ENCODE measurements at regions not wholly inside any gene's neighbourhood (a gene's known extent, or its start where the extent isn't known, plus 50 kb on each side); places are given as distances from the start of the nearest gene placed in this dataset.

DNA sequence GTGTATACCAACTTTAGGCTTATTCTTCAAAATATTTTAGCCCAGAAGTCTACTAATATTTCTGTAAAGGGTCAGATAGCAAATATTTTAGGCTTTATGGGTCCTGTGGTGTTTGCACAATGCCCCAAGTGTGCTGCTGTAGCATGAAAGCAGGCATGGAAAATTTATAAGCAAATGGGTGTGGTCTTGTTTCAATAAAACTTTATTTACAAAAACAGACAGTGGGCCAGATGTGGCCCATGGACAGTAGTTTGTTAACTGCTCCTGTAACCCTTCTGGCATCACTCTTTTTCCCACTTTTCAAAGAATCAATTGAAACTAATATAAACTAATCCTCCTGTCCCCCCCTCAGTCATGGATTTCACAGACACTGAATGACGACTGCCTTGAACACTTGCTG, 410.7 kb downstream of the SHISA9 start:
- TF ChIP-seq, protein P1, sequence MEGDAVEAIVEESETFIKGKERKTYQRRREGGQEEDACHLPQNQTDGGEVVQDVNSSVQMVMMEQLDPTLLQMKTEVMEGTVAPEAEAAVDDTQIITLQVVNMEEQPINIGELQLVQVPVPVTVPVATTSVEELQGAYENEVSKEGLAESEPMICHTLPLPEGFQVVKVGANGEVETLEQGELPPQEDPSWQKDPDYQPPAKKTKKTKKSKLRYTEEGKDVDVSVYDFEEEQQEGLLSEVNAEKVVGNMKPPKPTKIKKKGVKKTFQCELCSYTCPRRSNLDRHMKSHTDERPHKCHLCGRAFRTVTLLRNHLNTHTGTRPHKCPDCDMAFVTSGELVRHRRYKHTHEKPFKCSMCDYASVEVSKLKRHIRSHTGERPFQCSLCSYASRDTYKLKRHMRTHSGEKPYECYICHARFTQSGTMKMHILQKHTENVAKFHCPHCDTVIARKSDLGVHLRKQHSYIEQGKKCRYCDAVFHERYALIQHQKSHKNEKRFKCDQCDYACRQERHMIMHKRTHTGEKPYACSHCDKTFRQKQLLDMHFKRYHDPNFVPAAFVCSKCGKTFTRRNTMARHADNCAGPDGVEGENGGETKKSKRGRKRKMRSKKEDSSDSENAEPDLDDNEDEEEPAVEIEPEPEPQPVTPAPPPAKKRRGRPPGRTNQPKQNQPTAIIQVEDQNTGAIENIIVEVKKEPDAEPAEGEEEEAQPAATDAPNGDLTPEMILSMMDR (IDR thresholded peaks at IDR 0.05; ENCODE audit: low read depth, low read length), result no peak
- TF ChIP-seq EZH2phosphoT487 (IDR thresholded peaks at IDR 0.05; ENCODE audit: low read depth), result no peak

All from OCI-LY3 (cell line).